ENCODE measurements at regions not wholly inside any gene's neighbourhood (a gene's known extent, or its start where the extent isn't known, plus 50 kb on each side); places are given as distances from the start of the nearest gene placed in this dataset.
"Not testable (repeated sequence)": the region's sequence is repeated elsewhere in the genome, so short reads cannot be mapped to it uniquely, and the experiment has no call there.

GRCh38 chr6:16039892-16040627, 88.8 kb upstream of the MYLIP start:
- not testable (repeated sequence) for DNase-seq (ENCODE audit: low spot score)

- DNase-seq (ENCODE audit: low spot score), result no peak
These were observed 89.9 kb upstream of the MYLIP start for GRCh38 chr6:16038938-16039337.

GRCh38 chr6:16035488-16036080, 93.3 kb upstream of the MYLIP start:
- DNase-seq (ENCODE audit: low spot score), result no peak

GRCh38 chr6:16033214-16033613, 95.7 kb upstream of the MYLIP start:
- DNase-seq (ENCODE audit: low spot score), result no peak

GRCh38 chr6:16031278-16031981, 97.5 kb upstream of the MYLIP start:
- no peak for DNase-seq (ENCODE audit: low spot score)

GRCh38 chr6:16028966-16029365, 99.9 kb upstream of the MYLIP start:
- DNase-seq (ENCODE audit: low spot score), result no peak

GRCh38 chr6:16020259-16020658, 108.6 kb upstream of the MYLIP start:
- no peak for DNase-seq (ENCODE audit: low spot score)

- DNase-seq (ENCODE audit: low spot score), result no peak
These were observed 109.4 kb upstream of the MYLIP start for GRCh38 chr6:16019462-16019861.

GRCh38 chr6:16018626-16019025, 110.3 kb upstream of the MYLIP start:
- no peak for DNase-seq (ENCODE audit: low spot score)

GRCh38 chr6:16014325-16014724, 114.6 kb upstream of the MYLIP start:
- not testable (repeated sequence) for DNase-seq (ENCODE audit: low spot score)

GRCh38 chr6:16007146-16007545, 121.7 kb upstream of the MYLIP start:
- DNase-seq (ENCODE audit: low spot score), result no peak

GRCh38 chr6:16006681-16007080, 122.2 kb upstream of the MYLIP start:
- DNase-seq (ENCODE audit: low spot score), result no peak

- no peak for DNase-seq (ENCODE audit: low spot score)
These were observed 123.8 kb upstream of the MYLIP start for GRCh38 chr6:16004934-16005679.

GRCh38 chr6:16003197-16003491, 125.7 kb upstream of the MYLIP start:
- no peak for DNase-seq (ENCODE audit: low spot score)

- no peak for DNase-seq (ENCODE audit: low spot score)
These were observed 126.3 kb upstream of the MYLIP start for GRCh38 chr6:16002332-16003196.

- DNase-seq (ENCODE audit: low spot score), result no peak
These were observed 127.7 kb upstream of the MYLIP start for GRCh38 chr6:16001158-16001557.

GRCh38 chr6:15999201-15999600, 129.7 kb upstream of the MYLIP start:
- no peak for DNase-seq (ENCODE audit: low spot score)

- DNase-seq (ENCODE audit: low spot score), result no peak
These were observed 131.1 kb upstream of the MYLIP start for GRCh38 chr6:15997586-15998388.

GRCh38 chr6:15996030-15996429, 132.9 kb upstream of the MYLIP start:
- peak; percentile 51 for DNase-seq (ENCODE audit: low spot score)

- no peak for DNase-seq (ENCODE audit: low spot score)
These were observed 133.4 kb upstream of the MYLIP start for GRCh38 chr6:15995493-15995892.

All from kidney capillary endothelial cell (primary cell).